ENCODE measurements at regions not wholly inside any gene's neighbourhood (a gene's known extent, or its start where the extent isn't known, plus 50 kb on each side); places are given as distances from the start of the nearest gene placed in this dataset.

- Mint-ChIP-seq H3K9me3 (peaks cover 1% of the 10 kb centered on the region), H3K36me3 (no peaks in the 10 kb centered on the region), H3K4me3 (no peak overlapping the region), H3K27me3 (no peaks in the 10 kb centered on the region), H3K4me1 (no peaks in the 10 kb centered on the region), H3K27ac (no peak overlapping the region)
- DNase-seq = no peak
These were observed 134.9 kb downstream of the RCN1 start for GRCh38 chr11:32225571-32226285.

DNA sequence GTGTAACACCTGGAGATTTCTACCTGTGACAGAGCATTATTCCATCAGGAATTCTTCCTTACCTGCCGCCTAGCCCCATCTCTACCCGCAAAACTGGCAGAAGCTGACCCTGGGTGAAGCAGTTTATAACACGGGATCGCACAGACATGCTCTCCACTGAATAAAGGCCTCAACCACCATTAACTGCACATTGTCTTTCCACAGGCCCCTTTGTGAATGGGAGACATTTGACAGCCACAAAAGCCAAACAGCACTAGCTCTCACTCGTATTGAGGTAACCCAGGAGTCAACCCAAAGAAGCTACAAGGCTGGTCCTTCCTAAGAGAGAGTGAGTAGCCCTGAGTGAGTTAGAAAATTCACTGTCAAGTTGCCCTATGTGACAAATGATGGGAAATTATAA, 135.6 kb downstream of the RCN1 start:
- DNase-seq = no peak
- Mint-ChIP-seq H3K9me3 (peaks cover 1% of the 10 kb centered on the region), H3K36me3 (no peaks in the 10 kb centered on the region), H3K27ac (no peak overlapping the region), H3K4me3 (no peak overlapping the region), H3K27me3 (no peaks in the 10 kb centered on the region), H3K4me1 (no peaks in the 10 kb centered on the region)

DNA sequence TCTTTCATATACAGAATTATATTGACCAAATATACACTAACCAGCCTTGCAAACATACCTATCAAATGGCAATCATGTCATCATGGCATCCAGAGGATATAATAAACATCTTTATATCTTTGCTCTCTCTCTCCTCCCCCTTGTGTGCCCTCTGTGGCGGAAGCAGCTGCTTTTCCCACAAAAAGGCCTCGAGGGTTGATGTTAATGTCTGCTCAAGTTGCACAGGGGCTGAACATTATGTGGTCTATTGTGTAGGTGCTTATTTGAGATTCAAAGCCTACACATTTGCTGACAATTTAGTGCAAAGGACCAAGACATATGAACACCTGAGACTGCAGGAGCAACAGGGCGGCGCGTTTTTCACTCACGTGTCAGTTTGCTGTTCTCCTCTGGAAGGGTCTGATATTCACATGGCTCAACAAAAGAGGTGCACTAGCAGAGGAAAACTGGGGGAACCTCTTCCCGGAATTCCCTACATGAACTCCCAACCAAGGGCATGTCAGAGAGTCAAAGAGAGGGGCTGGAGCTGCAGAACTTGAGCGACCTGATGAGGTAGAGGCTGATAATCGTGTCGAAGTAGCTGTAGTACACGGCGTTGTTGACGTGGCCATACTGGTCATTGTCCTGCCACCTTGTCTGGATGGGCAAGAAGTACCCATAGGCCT, 138.8 kb downstream of the RCN1 start:
- Mint-ChIP-seq H3K27me3 (peaks cover 13% of the 10 kb centered on the region), H3K27ac (no peak overlapping the region), H3K4me3 (no peak overlapping the region), H3K9me3 (peaks cover 1% of the 10 kb centered on the region), H3K36me3 (no peaks in the 10 kb centered on the region), H3K4me1 (no peaks in the 10 kb centered on the region)
- no peak for DNase-seq

GRCh38 chr11:32231909-32232493, 141.1 kb downstream of the RCN1 start:
- H3K36me3 Mint-ChIP-seq = no peaks in the 10 kb centered on the region
- H3K4me1 Mint-ChIP-seq = no peaks in the 10 kb centered on the region
- H3K27ac Mint-ChIP-seq = no peak overlapping the region
- peaks cover 1% of the 10 kb centered on the region for H3K9me3 Mint-ChIP-seq
- peaks cover 28% of the 10 kb centered on the region for H3K27me3 Mint-ChIP-seq
- DNase-seq = peak; percentile 9
- H3K4me3 Mint-ChIP-seq = no peak overlapping the region

GRCh38 chr11:32232516-32232915, 141.6 kb downstream of the RCN1 start:
- Mint-ChIP-seq H3K4me3 (no peak overlapping the region), H3K4me1 (no peaks in the 10 kb centered on the region), H3K27ac (no peak overlapping the region), H3K27me3 (peaks cover 33% of the 10 kb centered on the region), H3K36me3 (no peaks in the 10 kb centered on the region), H3K9me3 (peaks cover 1% of the 10 kb centered on the region)
- no peak for DNase-seq

DNA sequence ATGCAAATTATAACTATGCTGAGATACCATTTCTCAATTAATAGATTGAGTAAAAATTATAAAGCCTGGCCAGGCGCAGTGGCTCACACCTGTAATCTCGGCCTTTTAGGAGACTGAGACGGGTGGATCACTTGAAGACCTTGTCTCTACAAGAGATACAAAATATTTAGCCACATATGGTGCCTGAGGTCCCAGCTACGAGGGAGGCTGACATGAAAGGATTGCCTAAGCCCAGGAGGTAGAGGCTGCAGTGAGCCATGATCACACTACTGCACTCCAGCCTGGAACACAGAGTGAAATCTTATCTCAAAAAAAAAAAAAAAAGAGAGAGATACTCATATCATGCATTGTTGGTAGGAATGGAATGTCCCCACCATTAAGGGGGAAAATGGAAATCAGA, 142.4 kb downstream of the RCN1 start:
- no peak for DNase-seq
- Mint-ChIP-seq H3K27me3 (peaks cover 37% of the 10 kb centered on the region), H3K4me1 (no peaks in the 10 kb centered on the region), H3K36me3 (no peaks in the 10 kb centered on the region), H3K9me3 (peaks cover 1% of the 10 kb centered on the region), H3K27ac (no peak overlapping the region), H3K4me3 (no peak overlapping the region)

- no peaks in the 10 kb centered on the region for H3K4me1 Mint-ChIP-seq
- no peaks in the 10 kb centered on the region for H3K9me3 Mint-ChIP-seq
- no peak overlapping the region for H3K27ac Mint-ChIP-seq
- H3K4me3 Mint-ChIP-seq = no peak overlapping the region
- H3K27me3 Mint-ChIP-seq = peaks cover 42% of the 10 kb centered on the region
- H3K36me3 Mint-ChIP-seq = no peaks in the 10 kb centered on the region
- DNase-seq = no peak
These were observed 143.1 kb downstream of the RCN1 start for GRCh38 chr11:32233928-32234327.

GRCh38 chr11:32244453-32244852, 153.6 kb downstream of the RCN1 start:
- DNase-seq = no peak
- H3K4me1 Mint-ChIP-seq = no peaks in the 10 kb centered on the region
- no peaks in the 10 kb centered on the region for H3K36me3 Mint-ChIP-seq
- H3K4me3 Mint-ChIP-seq = no peak overlapping the region
- no peaks in the 10 kb centered on the region for H3K9me3 Mint-ChIP-seq
- no peak overlapping the region for H3K27ac Mint-ChIP-seq
- H3K27me3 Mint-ChIP-seq = no peaks in the 10 kb centered on the region

GRCh38 chr11:32253706-32254105, 162.8 kb downstream of the RCN1 start:
- Mint-ChIP-seq H3K27me3 (no peaks in the 10 kb centered on the region), H3K4me1 (no peaks in the 10 kb centered on the region), H3K27ac (no peak overlapping the region), H3K9me3 (no peaks in the 10 kb centered on the region), H3K36me3 (no peaks in the 10 kb centered on the region), H3K4me3 (no peak overlapping the region)
- no peak for DNase-seq

DNA sequence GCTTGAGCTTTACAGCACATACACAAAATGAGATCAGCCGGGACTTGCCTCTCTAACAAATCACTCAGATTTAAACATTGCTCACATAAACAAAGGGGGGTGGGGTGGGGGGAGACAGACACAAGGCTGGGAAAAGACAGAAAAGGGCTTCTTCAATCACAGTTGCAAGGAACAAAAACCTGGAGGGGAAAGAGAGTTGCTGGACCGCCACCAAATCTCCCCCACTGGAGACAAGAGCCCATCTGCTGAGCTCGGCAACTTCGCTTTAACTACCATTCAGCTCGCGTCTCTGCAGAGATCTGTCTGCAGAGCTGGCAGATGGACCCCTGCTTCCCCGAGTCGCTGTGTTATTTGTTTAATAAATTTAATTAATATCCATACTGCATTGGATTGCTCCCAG, 165.0 kb downstream of the RCN1 start:
- H3K36me3 Mint-ChIP-seq = no peaks in the 10 kb centered on the region
- no peak overlapping the region for H3K27ac Mint-ChIP-seq
- no peaks in the 10 kb centered on the region for H3K27me3 Mint-ChIP-seq
- H3K9me3 Mint-ChIP-seq = no peaks in the 10 kb centered on the region
- DNase-seq = no peak
- H3K4me1 Mint-ChIP-seq = peaks cover 4% of the 10 kb centered on the region
- no peak overlapping the region for H3K4me3 Mint-ChIP-seq

GRCh38 chr11:32256466-32256865, 165.6 kb downstream of the RCN1 start:
- Mint-ChIP-seq H3K27ac (no peak overlapping the region), H3K4me1 (peaks cover 4% of the 10 kb centered on the region), H3K27me3 (peaks cover 4% of the 10 kb centered on the region), H3K4me3 (no peak overlapping the region), H3K9me3 (no peaks in the 10 kb centered on the region), H3K36me3 (no peaks in the 10 kb centered on the region)
- no peak for DNase-seq

DNA sequence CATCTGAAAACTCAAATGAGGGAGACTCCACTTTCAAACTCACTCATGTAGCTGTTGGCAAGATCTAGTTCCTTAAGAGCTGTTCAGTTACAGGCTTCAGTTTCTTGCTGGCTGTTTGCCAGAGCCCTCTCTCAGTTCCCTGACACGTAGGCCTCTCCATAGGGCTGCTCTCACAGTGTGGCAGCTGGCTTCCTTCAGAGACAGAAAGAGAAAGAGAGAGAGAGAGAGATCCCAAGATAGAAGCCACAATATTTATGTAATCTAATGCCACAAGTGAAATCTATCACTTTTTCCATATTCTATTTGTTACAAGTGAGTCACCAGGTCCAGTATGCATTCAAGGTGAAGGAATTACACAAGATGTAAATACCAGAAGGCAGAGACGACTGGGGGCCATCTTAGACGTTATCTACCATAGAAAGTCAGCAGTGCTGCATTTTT, 168.8 kb downstream of the RCN1 start:
- Mint-ChIP-seq H3K4me1 (peaks cover 4% of the 10 kb centered on the region), H3K27me3 (peaks cover 17% of the 10 kb centered on the region), H3K9me3 (no peaks in the 10 kb centered on the region), H3K36me3 (no peaks in the 10 kb centered on the region), H3K27ac (no peak overlapping the region), H3K4me3 (no peak overlapping the region)
- DNase-seq = peak; percentile 3

DNA sequence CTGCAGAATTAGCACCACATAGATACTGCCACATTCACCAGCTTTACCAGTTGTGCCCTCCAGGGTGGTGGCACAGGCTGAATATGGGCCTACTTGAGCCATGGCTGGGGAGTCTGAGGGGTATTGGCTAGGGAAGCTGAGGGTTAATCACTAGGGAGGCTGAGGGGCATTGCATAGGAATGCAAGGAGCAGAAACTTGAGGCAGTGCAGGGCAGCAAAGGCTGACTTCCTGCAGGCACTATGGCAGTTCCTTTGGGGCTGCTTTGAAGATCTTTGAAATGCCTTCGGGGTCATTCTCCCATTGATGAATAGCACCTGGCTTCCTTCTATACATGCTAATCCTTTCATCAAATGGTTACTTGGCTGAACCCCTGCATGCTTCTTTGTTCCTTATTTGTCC, 171.5 kb downstream of the RCN1 start:
- Mint-ChIP-seq H3K4me3 (no peak overlapping the region), H3K36me3 (no peaks in the 10 kb centered on the region), H3K4me1 (peaks cover 6% of the 10 kb centered on the region), H3K27ac (no peak overlapping the region), H3K9me3 (no peaks in the 10 kb centered on the region), H3K27me3 (peaks cover 29% of the 10 kb centered on the region)
- DNase-seq = no peak

DNA sequence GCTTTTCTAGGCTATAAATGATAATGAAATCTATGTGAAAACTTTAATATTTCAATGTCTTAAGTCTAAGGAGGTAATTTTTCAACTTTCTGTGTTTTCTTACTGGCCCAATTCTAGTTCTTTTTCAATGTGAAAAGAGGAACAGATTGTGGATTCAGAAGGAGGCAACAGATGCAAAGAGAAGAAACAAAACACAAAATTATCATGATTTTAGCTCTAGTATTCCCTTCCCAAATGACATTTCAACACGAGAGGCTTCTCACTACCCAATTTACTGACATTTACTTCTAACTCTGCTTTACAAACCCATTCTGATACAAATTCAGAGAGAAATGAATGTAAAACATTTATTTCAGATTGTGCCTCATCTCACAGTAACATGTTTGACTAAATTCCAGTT, 169.4 kb downstream of the WT1 start:
- H3K4me1 Mint-ChIP-seq = peaks cover 5% of the 10 kb centered on the region
- H3K27ac Mint-ChIP-seq = no peak overlapping the region
- H3K4me3 Mint-ChIP-seq = no peak overlapping the region
- H3K36me3 Mint-ChIP-seq = no peaks in the 10 kb centered on the region
- peaks cover 37% of the 10 kb centered on the region for H3K27me3 Mint-ChIP-seq
- no peak for DNase-seq
- H3K9me3 Mint-ChIP-seq = no peaks in the 10 kb centered on the region

DNA sequence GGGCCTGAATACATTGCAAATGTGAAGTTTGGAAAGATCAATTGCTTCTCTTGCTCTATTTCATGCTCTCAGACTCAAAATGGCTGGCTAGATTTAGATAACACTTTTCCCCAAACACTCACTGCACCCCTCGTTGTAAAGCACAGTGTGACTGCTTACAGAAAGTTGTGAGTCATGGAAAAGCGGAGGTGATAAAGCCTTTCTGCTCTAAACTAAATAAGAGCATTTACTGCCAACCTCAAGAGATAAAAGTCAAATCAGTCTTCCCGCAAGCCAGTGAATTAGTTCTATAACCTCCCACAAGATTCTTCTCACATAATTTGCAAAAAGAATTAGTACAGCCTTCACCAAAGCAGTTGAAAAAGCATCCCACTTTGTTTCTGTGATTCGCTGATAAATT, 168.7 kb downstream of the WT1 start:
- no peak for DNase-seq
- Mint-ChIP-seq H3K4me1 (peaks cover 5% of the 10 kb centered on the region), H3K27me3 (peaks cover 35% of the 10 kb centered on the region), H3K27ac (no peak overlapping the region), H3K4me3 (no peak overlapping the region), H3K9me3 (no peaks in the 10 kb centered on the region), H3K36me3 (no peaks in the 10 kb centered on the region)

Data from activated naive CD8-positive, alpha-beta T cell treated with anti-CD3 and anti-CD28 coated beads for 36 hours (primary cell).